Endodermal cell (in vitro differentiated cells): ENCODE measurements at regions not wholly inside any gene's neighbourhood (a gene's known extent, or its start where the extent isn't known, plus 50 kb on each side); places are given as distances from the start of the nearest gene placed in this dataset.

ENCODE experiments used
- DNase-seq: peaks from one replicate; pipeline ENCODE4 v3.0.0-alpha.2; 2017
- H3K27ac ChIP-seq: 2 replicates; pipeline ENCODE4 v1.5.1; 2013; ENCODE audit warnings: mild to moderate bottlenecking, low read depth, low read length, moderate library complexity
- H3K27me3 ChIP-seq: 2 replicates; pipeline ENCODE4 v1.6.1; 2013; ENCODE audit warnings: mild to moderate bottlenecking, low read length, moderate library complexity; ENCODE audit not compliant: insufficient read depth, control insufficient read depth, poor library complexity, severe bottlenecking
- H3K36me3 ChIP-seq: 2 replicates; pipeline ENCODE4 v1.7.0; 2013; ENCODE audit warnings: mild to moderate bottlenecking, low read length, moderate library complexity; ENCODE audit not compliant: control insufficient read depth, insufficient read depth
- H3K4me1 ChIP-seq: one replicate; pipeline ENCODE4 v1.7.0; 2013; ENCODE audit warnings: low read length; ENCODE audit not compliant: control insufficient read depth, insufficient read depth
- H3K4me3 ChIP-seq: 2 replicates; pipeline ENCODE4 v1.5.1; 2013; ENCODE audit warnings: mild to moderate bottlenecking, low read length, moderate library complexity
- H3K9ac ChIP-seq: 2 replicates; pipeline ENCODE4 v1.6.1; 2013; ENCODE audit warnings: mild to moderate bottlenecking, low read length, moderate library complexity; ENCODE audit not compliant: poor library complexity, severe bottlenecking; ENCODE audit errors: extremely low read depth
- H3K9me3 ChIP-seq: 2 replicates; pipeline ENCODE4 v1.6.1; 2013; ENCODE audit warnings: mild to moderate bottlenecking, low read length, moderate library complexity; ENCODE audit not compliant: control insufficient read depth
- H3K27ac Mint-ChIP-seq: 2 replicates; pipeline ENCODE4 v1.8.0; 2020; ENCODE audit warnings: mixed read lengths
- H3K27me3 Mint-ChIP-seq: 2 replicates; pipeline ENCODE4 v1.8.0; 2021; ENCODE audit warnings: mild to moderate bottlenecking, mixed read lengths; ENCODE audit not compliant: insufficient read depth
- H3K36me3 Mint-ChIP-seq: 2 replicates; pipeline ENCODE4 v1.8.0; 2020; ENCODE audit warnings: low read depth, mixed read lengths
- H3K4me1 Mint-ChIP-seq: 2 replicates; pipeline ENCODE4 v1.8.0; 2020; ENCODE audit warnings: mixed read lengths
- H3K4me3 Mint-ChIP-seq: 2 replicates; pipeline ENCODE4 v1.8.0; 2020; ENCODE audit warnings: mild to moderate bottlenecking, moderate library complexity, mixed read lengths
- H3K9me3 Mint-ChIP-seq: 2 replicates; pipeline ENCODE4 v1.8.0; 2020; ENCODE audit warnings: mild to moderate bottlenecking, mixed read lengths
- WGBS, 2 experiments: methylation state at CpG; one replicate each; pipeline versions ENCODE4 v1.1.5 to v1.1.7; 2013; ENCODE audit warnings: missing lambda C conversion rate in 2 of 2, mixed read lengths in 1 of 2; ENCODE audit not compliant: insufficient coverage in 1 of 2, insufficient read length in 1 of 2; 5-methylcytosine and 5-hydroxymethylcytosine counted together
- TF ChIP-seq, protein P1 (sequence below): fragments of 200-600 bp; sonication (generic); conservative IDR thresholded peaks from 2 replicates; pipeline ENCODE4 v1.5.0; 2021; ENCODE audit warnings: antibody characterized with exemption, mild to moderate bottlenecking

DNA sequence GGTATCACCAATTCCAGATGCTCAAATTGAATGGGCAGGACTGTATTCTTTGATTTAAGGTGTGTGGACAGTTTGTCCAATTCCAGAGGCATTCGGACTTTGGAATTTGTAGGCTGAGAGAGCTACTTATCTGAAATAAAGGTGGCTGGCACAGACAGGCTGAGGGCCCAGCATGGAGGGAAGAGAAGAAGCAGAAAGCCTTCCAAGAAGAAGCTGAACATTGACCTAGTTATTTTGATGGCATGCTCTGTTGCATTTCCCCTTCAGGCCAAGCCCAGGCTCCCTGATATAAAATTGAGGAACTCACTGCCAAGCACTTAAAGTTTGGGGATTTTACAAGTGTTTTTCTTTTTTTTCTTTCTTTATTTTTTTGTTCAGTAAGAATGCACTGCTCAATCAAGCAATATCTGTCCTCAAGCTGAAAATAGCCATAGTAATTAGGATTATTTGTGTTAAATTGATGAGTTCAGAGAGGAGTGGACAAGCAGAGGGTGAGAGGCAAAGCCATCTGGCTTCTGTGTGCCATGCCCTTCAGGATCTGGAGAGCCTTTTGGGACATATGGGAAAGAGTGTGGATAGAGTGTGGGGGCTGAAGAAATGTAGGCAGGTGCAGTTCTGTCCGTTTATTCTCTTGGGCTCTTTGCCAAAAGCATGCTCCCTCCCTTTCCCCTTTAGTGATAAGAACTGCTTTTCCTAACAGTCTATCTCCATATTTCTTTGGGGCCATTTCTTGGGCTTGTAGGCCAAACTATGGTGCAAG, 148.9 kb downstream of the OXSM start:
- no peaks in the 10 kb centered on the region for H3K4me1 Mint-ChIP-seq
- no peaks in the 10 kb centered on the region for H3K4me1 ChIP-seq
- H3K36me3 ChIP-seq, result no peaks in the 10 kb centered on the region
- H3K27ac Mint-ChIP-seq, result no peak overlapping the region
- H3K4me3 ChIP-seq, result no peak overlapping the region
- no peak overlapping the region for H3K4me3 Mint-ChIP-seq
- H3K27me3 Mint-ChIP-seq, result peaks cover 3% of the 10 kb centered on the region
- TF ChIP-seq, protein P1, sequence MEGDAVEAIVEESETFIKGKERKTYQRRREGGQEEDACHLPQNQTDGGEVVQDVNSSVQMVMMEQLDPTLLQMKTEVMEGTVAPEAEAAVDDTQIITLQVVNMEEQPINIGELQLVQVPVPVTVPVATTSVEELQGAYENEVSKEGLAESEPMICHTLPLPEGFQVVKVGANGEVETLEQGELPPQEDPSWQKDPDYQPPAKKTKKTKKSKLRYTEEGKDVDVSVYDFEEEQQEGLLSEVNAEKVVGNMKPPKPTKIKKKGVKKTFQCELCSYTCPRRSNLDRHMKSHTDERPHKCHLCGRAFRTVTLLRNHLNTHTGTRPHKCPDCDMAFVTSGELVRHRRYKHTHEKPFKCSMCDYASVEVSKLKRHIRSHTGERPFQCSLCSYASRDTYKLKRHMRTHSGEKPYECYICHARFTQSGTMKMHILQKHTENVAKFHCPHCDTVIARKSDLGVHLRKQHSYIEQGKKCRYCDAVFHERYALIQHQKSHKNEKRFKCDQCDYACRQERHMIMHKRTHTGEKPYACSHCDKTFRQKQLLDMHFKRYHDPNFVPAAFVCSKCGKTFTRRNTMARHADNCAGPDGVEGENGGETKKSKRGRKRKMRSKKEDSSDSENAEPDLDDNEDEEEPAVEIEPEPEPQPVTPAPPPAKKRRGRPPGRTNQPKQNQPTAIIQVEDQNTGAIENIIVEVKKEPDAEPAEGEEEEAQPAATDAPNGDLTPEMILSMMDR, result no peak
- WGBS, 2 experiments, result 90 to 92% methylated on average over 2 of the region's 2 CpGs
- no peaks in the 10 kb centered on the region for H3K9me3 ChIP-seq
- H3K27ac ChIP-seq, result no peak overlapping the region
- no peak for DNase-seq
- H3K9me3 Mint-ChIP-seq, result peaks cover 4% of the 10 kb centered on the region
- H3K27me3 ChIP-seq, result no peaks in the 10 kb centered on the region
- no peaks in the 10 kb centered on the region for H3K36me3 Mint-ChIP-seq
- no peak overlapping the region for H3K9ac ChIP-seq

DNA sequence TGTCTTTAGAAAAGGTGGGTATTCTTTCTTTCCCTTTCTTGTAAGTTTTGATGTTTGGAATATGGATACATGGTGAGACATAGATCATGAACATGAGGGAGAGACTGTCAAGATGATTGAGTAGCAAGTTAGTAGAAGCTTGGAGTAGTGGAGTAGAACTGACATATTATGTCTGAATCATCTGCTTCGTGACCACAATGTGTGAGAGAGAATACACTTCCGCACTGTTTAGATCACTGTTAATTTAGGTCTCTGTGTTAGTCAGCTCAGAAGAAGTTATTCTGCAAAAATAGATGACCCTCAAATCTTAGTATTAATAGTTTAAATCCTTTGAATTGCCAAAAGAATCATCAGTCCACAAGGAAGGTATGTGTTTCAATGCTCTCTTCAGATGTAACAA, 151.0 kb downstream of the OXSM start:
- WGBS, 2 experiments, result 94 to 98% methylated on average over 2 of the region's 2 CpGs

DNA sequence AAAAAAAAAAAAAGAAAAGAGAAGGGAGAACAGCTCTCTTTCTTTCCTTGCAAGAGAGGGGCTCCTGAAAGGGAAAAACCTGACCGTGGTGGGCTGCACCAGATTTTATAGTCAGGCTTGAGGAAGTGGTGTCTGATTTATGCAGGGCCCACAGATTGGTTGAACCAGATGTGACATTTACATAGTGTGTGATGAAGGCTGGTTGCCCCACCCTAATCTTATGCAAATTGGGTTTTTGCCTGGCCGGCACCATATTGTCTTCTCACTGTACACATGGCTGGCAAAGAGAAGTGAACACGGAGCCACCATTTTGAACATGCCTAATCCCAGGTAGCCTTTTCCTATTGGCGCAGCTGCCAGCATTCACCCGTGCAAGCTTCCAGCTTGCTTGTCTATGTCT, 154.4 kb downstream of the OXSM start:
- H3K9me3 ChIP-seq, result no peaks in the 10 kb centered on the region
- no peaks in the 10 kb centered on the region for H3K36me3 ChIP-seq
- no peak overlapping the region for H3K27ac ChIP-seq
- no peaks in the 10 kb centered on the region for H3K27me3 Mint-ChIP-seq
- no peaks in the 10 kb centered on the region for H3K36me3 Mint-ChIP-seq
- no peaks in the 10 kb centered on the region for H3K4me1 Mint-ChIP-seq
- no peak overlapping the region for H3K4me3 ChIP-seq
- H3K9ac ChIP-seq, result no peak overlapping the region
- H3K27me3 ChIP-seq, result no peaks in the 10 kb centered on the region
- H3K27ac Mint-ChIP-seq, result no peak overlapping the region
- WGBS, 2 experiments, result 94 to 100% methylated on average over 5 of the region's 5 CpGs
- no peak overlapping the region for H3K4me3 Mint-ChIP-seq
- no peak for DNase-seq
- no peaks in the 10 kb centered on the region for H3K9me3 Mint-ChIP-seq
- no peaks in the 10 kb centered on the region for H3K4me1 ChIP-seq
- TF ChIP-seq, protein P1, result no peak

More for the DNA sequence above, 151.0 kb downstream of the OXSM start:
- H3K4me1 Mint-ChIP-seq, result no peaks in the 10 kb centered on the region
- H3K36me3 Mint-ChIP-seq, result no peaks in the 10 kb centered on the region
- Histone ChIP-seq H3K27me3 (no peaks in the 10 kb centered on the region), H3K4me3 (no peak overlapping the region), H3K9ac (no peak overlapping the region), H3K27ac (no peak overlapping the region), H3K4me1 (no peaks in the 10 kb centered on the region), H3K36me3 (no peaks in the 10 kb centered on the region), H3K9me3 (no peaks in the 10 kb centered on the region)
- no peaks in the 10 kb centered on the region for H3K9me3 Mint-ChIP-seq
- H3K4me3 Mint-ChIP-seq, result no peak overlapping the region
- no peaks in the 10 kb centered on the region for H3K27me3 Mint-ChIP-seq
- TF ChIP-seq, protein P1, result no peak
- no peak overlapping the region for H3K27ac Mint-ChIP-seq
- DNase-seq, result no peak
